Activated T-helper 1 cell treated with anti-CD3 and anti-CD28 coated beads, Interleukin-2, amount 50 U/mL, for 16 hours (primary cell): ENCODE measurements at regions not wholly inside any gene's neighbourhood (a gene's known extent, or its start where the extent isn't known, plus 50 kb on each side); places are given as distances from the start of the nearest gene placed in this dataset.
"Not testable (repeated sequence)": the region's sequence is repeated elsewhere in the genome, so short reads cannot be mapped to it uniquely, and the experiment has no call there.

ENCODE experiments used
- DNase-seq, 2 donors: peaks; one replicate each; pipeline ENCODE4 v3.0.0-alpha.2; 2020; ENCODE audit warnings: low read depth in 1 of 2, low spot score in 1 of 2

DNA sequence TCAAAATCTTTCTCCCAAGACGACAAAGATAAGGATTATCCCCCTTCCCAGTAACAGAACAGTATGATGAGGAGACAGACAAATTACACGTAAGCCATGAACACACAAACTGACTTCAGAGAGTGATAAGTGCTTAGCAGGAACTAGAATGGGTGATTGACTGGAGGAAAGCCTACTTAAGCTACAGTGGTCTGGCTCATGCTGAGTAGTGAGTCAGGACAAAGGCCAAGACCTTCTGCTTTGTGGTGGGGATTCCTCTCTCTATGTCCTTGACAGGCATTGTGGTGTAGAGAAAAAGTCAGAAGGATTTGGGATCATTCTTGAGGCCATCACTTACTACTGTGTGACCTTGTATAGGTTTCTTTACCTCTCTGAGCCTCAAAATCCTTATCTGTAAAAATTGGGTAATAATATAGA is 381.9 kb upstream of the CCL2 start:
- no peak for DNase-seq

DNA sequence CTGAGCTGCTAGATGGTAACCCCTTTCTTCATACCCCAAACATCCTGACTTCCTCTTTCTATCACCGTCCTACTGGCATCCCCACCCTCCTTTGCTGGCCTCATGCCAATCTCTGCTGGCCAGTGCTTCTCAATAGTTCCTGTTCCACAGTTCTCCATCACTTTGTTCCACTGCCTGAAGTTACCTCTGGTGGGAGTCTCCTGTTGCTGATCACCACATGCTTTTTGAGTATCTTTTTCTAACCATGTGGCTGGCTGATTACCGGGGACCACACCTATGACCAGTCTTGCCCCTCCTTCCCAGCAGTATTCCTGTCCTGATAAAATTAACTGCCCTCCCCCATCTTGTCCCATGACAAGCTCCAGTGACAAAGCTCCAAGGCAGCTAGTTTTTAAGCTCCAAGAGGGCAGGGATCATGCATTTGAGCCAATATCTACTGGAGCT is 380.4 kb upstream of the CCL2 start:
- DNase-seq: no peak

DNA sequence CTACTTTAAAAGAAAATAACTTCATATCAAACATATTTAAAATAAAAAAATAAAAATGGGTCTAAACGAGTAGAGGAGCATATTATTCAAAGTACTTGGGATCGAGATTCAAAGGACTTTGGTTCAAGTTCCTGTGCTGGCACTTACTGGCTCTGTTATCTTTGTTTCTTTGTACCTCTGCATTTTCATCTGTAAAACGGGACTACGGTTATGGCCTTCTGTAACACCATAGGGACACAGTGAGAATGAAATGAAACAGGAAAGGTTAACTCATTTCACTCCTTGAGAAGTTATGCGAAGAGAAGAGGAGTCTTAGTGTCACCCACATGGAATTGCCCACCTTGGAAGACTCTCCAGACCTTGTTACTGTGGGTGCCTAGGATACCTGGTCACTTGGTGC is 379.1 kb upstream of the CCL2 start:
- no peak for DNase-seq

DNA sequence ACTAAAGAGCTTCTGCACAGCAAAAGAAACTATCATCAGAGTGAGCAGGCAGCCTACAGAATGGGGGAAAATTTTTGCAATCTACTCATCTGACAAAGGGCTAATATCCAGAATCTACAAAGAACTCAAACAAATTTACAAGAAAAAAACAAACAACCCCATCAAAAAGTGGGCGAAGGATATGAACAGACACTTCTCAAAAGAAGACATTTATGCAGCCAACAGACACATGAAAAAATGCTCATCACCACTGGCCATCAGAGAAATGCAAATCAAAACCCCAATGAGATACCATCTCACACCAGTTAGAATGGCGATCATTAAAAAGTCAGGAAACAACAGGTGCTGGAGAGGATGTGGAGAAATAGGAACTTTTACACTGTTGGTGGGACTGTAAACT is 372.8 kb upstream of the CCL2 start:
- DNase-seq: not testable (repeated sequence)

DNA sequence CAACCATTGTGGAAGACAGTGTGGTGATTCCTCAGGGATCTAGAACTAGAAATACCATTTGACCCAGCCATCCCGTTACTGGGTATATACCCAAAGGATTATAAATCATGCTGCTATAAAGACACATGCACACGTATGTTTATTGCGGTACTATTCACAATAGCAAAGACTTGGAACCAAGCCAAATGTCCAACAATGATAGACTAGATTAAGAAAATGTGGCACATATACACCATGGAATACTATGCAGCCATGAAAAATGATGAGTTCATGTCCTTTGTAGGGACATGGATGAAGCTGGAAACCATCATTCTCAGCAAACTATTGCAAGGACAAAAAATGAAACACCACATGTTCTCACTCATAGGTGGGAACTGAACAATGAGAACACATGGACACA is 372.4 kb upstream of the CCL2 start:
- DNase-seq: not testable (repeated sequence)

DNA sequence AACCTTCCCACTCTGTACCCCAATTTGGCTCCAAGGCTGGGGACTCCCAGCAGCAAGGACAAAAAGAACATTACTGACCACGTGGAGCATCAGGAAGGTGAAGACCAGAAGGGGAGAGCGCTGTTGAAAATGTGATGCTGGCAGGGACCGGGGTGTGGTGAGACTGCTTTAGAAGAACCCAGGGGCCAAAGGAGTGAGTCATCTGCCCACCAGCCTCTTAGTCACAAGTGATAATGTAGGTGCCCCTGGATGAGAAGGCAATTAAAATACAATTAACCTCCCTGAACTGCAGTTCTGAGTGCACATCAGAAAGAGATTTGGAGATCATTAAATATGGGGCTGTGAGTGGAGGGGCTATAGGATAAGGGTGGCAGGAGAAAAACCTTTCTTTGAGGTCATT is 366.6 kb upstream of the CCL2 start:
- DNase-seq: no peak

DNA sequence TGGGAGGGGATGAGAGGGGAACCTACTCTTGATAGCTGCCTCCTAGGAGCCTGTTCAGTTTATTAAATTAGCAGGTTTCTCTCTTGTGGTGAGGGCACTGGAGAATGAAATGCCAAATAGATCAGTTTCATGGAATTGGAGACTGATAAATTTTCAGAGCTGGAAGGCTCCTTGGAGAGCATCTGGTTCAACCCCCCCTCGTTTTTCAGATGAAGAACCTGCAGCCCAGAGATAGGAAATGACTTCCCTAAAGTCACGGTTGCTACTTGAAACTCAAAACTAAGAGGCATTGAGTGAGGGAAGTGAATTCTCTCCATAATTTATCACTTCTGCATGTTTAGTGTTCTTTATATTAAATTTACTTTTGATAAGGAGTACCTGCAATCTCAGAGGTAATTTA is 366.0 kb upstream of the CCL2 start:
- DNase-seq: no peak

DNA sequence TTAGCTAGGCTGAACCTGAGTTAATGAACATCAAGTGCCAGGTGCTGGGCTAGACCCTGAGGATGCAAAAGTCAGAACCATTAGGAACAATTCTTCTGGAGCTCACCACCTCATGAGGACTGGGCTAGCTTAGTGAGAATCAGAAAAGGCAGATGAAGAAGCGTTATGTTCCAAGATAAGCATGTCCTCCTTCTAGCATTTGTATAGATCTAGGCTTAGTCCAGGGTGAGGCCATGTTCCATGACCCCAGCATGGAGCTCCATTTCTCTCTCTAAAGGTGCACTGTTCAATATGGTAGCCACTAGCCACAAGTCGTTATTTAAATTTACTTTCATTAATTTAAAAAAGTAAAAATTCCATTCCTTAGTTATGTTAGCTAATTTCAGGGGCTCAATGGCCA is 365.3 kb upstream of the CCL2 start:
- no peak for DNase-seq

DNA sequence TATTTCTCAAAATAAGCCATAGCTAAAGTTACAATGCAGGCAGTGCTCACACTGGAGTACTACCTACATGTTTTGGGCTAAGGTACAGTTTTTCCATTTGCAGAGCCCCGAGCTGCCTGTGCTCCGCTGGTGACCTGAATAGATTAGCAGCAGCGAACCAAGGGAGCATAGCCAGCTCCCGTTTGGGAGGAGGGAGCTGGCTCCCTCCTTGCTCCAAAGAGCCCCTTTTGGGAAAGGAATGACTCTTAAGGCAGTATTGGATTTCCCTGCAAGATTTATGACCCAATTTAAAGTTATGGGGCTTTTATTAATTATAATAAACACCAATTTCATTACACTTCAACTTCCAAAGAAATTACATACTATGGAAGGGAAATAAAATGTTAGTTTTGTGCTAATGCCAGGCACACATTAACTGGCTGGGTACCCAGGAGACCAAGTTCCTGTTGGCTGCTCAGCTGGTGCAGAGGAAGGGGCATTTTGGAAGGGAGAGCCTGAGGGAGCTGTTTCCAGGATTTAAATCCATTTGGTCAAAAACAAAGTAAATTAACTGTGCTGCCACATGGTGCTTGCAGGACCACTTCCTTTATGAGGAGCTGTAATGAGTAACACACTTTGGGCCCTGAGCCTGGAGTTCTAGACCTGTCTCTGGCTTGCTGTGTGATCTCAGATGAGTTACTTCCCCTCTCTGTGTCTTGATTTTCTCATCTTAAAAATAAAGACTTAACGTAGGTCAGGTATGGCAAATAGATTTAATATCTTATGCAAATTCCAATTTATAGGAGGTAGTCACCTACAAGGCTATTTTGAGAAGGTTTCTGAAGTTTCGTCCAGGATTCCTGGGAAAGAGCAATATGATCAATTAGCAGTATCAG is 362.1 kb upstream of the CCL2 start:
- no peak for DNase-seq

DNA sequence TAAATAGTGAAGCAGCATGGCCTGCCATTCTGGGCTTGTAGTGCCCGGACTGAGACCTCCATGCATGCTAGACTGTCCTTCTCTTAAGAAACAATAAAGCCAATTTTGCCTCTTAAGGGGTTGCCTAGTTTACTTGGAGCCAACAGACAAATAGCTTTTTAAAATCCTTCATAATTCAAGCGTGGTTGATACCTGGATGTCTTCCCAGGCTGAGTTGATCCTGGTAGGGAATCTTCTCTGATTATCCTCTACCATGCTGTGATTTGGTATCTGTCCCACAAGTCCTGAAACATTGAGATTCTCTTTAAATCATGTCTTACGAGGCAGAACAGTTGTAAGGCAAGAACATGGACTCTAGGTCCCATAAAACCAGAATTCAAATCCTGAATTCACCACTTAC is 359.6 kb upstream of the CCL2 start:
- no peak for DNase-seq

DNA sequence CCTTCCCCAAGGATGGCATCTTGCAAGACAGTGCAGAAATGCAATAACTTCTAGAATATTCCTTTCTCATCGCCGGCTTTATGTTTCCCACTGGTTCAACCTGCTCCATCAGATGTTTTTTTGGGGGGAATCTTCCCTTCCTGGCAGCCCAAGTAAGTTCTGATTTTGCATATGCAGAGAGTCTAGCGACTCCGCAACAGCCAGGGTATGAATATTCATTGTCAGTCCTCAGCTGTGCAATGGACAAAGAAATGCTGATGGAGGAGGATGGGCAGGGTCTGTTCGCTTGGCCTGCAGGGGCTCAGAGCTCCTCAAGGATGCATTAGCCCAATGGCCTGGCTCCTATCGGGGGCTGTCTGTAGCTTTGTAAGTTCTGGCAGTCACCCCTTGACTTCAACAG is 358.8 kb upstream of the CCL2 start:
- no peak for DNase-seq

DNA sequence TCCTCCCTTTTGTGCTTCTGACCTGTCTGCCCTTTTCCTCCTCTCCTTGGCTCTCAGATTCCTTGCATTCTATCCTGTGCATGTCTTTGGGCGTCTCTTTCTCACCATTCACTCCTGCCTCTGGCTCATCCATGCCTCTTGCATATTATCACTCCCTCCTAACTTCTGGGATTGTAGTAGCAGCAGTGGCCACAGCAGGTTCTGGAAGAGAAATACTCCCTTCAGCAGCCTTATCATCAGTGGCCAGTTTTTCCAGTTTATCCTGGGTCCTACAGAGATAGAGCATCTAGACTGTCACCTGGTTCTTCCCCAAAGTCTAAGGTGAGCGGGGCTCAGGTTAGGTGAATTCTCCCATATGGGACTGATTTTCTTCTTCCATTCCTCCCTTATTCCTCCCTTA is 354.0 kb upstream of the CCL2 start:
- DNase-seq: no peak

DNA sequence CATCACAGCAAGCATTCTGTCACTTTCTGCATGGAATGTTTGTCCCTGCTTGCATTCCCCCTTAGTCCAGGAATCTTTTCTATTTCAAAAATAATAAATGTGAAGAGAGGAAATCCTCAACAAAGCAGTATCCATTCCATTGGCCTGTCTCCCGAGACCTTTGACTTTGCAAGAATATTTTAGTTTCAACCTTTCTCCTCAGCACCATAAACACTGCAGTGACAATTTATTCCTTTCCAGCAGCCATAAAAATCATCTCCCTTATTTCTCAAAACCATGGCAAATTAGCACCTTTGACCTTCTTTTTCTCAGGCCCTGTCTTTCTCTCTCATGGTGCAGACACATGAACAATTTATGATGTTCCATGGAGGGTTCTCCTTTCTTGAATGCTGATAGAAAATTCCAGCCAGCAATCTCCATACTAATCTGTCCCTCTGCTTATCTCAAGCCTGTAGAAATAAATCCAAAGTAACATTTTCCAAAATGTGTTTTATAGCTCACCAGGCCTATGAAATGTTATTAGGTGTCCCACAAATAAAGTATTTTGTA is 352.1 kb upstream of the CCL2 start:
- DNase-seq: no peak

DNA sequence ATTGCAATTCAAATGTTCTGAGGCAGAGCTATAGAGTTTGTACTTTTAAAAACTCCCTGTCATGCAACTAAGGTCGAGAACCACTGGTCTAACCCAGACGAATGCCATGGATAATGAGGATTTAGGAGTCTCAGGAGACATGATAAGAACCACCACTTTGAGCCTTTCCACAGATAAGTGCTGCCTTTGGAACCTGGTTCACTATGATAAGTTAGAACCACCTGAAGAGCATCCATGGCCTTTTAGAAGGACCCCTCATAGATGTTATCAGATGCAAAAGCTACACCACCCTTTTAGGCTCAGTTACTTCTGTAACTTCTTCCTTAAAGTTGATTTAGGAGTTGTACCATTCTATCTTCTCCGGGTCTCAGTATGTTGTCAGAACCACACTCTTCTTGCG is 350.6 kb upstream of the CCL2 start:
- no peak for DNase-seq

DNA sequence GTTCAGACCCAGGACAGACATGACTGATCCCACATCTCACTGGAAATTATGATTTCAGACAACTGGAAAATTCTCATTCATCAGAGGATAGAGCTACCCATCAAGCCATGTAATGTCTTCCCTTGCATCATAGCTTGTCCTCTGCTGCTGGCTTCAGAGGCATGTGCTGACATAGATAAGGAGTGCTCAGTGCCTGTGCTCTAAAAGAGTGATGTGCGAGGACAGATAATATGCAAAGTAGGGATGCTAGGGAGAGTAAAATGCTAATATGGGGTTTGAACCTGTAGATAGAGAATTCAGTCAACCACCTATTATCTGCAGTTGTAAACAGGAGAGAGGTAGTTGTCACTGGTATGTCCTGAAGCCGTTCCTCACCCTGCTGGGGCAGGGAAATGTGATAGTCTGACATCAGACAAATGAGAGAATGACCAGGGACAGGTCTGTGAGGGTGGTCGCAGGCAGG is 349.7 kb upstream of the CCL2 start:
- DNase-seq: no peak

DNA sequence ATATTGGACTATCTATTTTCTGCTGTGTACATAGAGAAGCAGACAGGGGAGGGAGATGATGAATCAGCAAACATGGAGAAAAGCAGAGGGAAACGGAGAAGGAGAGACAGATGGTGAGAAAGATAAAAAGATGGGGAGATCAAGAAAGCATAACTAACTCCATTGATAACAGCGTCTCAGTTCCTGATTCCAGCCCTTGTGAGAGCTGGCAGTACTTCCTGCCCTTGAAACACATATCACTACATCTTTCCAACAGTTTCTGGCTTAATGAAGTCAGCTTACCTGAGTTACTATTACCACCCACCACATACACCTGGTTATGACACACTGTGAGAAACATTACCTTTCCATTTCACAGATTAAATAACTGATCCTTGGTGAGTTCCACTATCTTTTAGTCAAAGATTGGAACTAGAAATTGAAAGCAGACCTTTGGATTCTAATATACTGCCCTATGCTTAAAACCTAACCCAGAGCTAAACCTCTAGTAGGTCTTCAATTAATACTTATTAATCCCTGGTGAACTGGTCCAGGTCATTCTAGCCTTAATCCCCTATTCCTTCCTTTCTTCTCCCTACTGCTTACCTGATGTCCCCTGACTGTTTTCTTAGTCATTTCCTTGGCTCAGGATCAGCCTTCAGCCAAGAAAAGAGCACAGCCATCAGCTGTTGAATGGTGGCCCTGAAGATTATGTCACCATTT is 346.6 kb upstream of the CCL2 start:
- no peak for DNase-seq

DNA sequence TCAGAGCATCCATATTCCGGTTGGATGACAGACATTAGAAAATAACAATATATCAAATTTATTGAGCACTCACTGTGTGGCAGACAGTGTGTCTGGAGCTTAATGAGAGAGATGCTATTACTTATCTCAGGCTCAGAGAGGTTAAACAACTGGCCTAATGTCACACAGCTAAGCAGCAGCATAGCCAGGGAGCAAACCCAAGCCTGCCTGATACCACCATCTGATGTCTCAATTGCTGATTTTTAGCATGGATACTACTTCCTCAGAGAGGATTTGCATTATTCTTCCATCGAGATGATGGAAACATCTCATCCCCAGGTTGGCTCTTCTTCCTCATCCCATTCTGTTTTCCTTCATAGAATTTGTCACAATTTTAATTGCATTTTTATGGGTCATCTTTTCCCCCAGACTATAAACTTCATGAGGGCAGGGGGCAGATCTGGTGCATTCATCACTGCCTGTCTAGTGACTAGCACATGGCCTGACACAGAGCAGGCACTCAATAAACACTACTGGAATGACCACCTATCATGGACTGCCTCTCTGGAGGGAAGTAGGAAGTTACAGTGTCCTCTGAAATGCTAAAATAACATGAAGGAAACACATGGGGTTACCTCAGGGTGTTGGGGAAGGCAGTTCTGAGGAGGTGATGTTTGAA is 344.8 kb upstream of the CCL2 start:
- DNase-seq: no peak

DNA sequence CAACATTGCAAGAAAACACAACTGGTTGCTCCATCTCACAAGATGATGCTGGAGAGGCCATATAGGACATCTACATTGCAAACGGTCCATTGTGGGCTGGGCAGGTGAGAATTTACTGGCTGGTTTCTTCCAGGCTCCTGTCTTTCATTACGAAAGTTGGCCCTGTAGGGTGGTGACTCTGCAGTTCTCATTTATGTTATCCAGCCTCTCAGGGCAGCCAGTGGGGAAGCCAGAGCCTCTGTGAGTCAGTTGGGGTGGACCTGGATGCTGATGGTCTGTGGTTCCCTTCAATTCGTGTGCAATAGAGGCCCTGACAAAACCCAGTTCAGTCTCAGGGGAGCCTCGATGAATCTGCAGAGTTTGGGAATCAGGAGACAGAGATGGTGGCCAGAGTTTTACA is 341.0 kb upstream of the CCL2 start:
- DNase-seq: no peak

DNA sequence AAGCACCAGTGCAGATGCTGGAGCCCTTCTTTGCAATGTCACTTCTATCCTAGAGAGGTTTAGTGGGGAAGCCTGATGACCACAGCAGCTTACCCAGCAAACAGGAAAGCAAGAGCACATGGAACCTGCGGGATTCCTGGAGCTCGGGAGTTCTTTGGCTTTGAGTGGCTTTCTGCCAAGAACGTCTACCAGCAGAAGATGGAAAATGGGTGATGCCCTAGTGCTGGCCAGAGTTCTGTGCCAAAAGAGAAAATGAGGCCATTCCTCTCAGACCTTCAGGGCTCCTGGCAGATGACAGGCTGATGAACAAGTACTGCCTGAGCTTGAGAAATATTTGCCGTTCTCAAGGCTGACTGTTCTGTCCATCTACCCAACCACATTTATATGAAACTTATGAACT is 332.1 kb upstream of the CCL2 start:
- DNase-seq: no peak

DNA sequence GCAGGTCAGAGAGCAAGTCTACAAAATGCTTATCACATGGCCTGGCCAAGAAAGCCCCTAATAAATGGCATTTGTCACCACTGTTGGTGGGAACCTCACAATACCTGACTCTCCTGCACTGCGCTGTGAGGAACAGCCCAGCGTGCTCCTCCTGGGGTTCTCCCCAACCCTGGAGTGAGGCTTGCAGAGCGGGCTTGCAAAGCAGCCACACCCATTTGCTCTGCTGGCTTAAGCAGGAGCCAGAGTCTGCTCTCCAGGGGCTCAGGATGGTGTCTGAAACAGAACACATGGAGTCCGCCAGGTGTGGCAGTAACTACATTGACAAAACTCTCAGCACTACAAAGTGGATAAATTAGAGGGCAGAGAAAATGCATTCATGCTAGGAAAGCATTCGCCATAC is 331.0 kb upstream of the CCL2 start:
- DNase-seq: no peak

DNA sequence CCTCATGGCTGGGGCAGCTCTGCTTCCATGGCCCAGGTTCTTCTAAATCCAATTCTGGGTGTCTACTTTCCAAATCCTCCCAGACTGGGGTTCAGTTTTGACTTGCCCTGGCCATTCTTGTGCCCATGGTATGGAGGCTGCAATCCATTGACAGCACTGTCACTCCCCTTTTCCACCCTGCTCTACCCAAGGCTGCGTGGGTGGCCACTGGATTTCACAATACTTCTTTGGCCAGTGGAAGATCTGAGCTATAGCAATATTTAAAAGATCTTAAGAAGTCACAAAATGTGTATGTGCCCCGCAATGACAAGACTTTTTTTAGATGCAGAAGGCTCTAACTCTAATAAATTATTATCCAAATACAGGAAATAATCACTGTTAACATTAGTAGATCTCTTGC is 329.4 kb upstream of the CCL2 start:
- DNase-seq: no peak

DNA sequence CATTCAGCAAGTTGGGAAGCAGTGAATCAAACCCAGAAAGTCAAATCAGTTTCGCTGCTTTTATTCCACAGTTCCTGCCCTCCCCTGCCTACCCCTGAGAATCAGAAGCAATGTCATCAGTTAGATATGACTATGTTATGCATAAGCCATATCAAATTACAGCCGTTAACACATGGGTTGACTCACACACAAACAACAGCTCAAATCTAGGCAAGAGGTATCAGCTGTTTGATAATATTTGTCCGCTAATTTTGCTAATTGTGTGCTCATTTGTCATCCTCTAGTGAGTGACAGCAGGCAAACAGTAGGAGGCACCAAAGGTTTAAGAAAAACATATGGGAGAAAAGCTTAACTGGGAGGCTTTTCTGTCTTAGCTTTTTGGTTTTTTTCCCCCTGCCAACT is 327.4 kb upstream of the CCL2 start:
- no peak for DNase-seq
